GM12878 (cell line): ENCODE measurements at regions not wholly inside any gene's neighbourhood (a gene's known extent, or its start where the extent isn't known, plus 50 kb on each side); places are given as distances from the start of the nearest gene placed in this dataset.

Source experiments
- ATAC-seq: fragments of 200-7000 bp; cut with Tn5 transposase; 3 replicates; pipeline ENCODE4 v1.9.1; 2020; ENCODE audit warnings: mild to moderate bottlenecking, moderate library complexity
- BruUV-seq: library from RNA; stranded (reverse); fragments of 400-500 nt; replicated peaks from 2 replicates; lab custom pipeline; 2021; lab: Mats Ljungman, UMichigan
- CTCF ChIA-PET: fragments of 300-600 bp; sonication (Branson Sonifier 250); formaldehyde crosslinking; extraction: SDS; loops from one replicate; lab custom pipeline; 2021; ENCODE audit warnings: inconsistent platforms; lab: Yijun Ruan, JAX
- POLR2A ChIA-PET: fragments of 350-600 bp; formaldehyde crosslinking; extraction: SDS; loops from one replicate; lab custom pipeline; 2021; ENCODE audit warnings: inconsistent platforms; lab: Charles Lee
- RAD21 ChIA-PET: fragments of 300-600 bp; sonication (Branson Sonifier 250); formaldehyde crosslinking; loops from one replicate; lab custom pipeline; 2023; ENCODE audit warnings: antibody characterized with exemption; ENCODE audit not compliant: unreplicated experiment; lab: Charles Lee
- SMC1A ChIA-PET: fragments of 300-600 bp; sonication (Branson Sonifier 250); formaldehyde crosslinking; loops from one replicate; lab custom pipeline; 2023; ENCODE audit not compliant: unreplicated experiment, uncharacterized antibody; lab: Charles Lee
- DNase-seq: peaks from one replicate; pipeline ENCODE4 v3.0.0-alpha.2; 2011; ENCODE audit warnings: low read depth, low spot score
- FAIRE-seq: peaks from 3 replicates; lab custom pipeline; 2011; peaks lifted over from hg19 to GRCh38; lab: Jason Lieb, UNC
- H2AFZ ChIP-seq: 2 replicates; pipeline ENCODE4 v1.6.0; 2011; ENCODE audit warnings: low read depth, low read length, control low read depth; ENCODE audit not compliant: control insufficient read depth
- H3K27ac ChIP-seq: 2 replicates; pipeline ENCODE4 v1.5.1; 2011; ENCODE audit warnings: control low read depth; ENCODE audit not compliant: control insufficient read depth, insufficient read depth
- H3K27me3 ChIP-seq, 2 experiments: replicated peaks in 1 of 2; 2 replicates each; pipeline versions ENCODE4 v1.6.0 to v1.6.1; 2011; ENCODE audit warnings: low read length in 1 of 2; ENCODE audit not compliant: control insufficient read depth in 2 of 2, insufficient read depth in 2 of 2
- H3K36me3 ChIP-seq, 2 experiments: 2 replicates each; pipeline ENCODE4 v1.5.1; 2011; ENCODE audit warnings: low read length in 1 of 2; ENCODE audit not compliant: control insufficient read depth in 2 of 2, insufficient read depth in 2 of 2
- H3K4me1 ChIP-seq: 2 replicates; pipeline ENCODE4 v1.6.1; 2011; ENCODE audit warnings: mild to moderate bottlenecking, low read length, moderate library complexity, mixed read lengths; ENCODE audit not compliant: control insufficient read depth, insufficient read depth
- H3K4me2 ChIP-seq: 2 replicates; pipeline ENCODE4 v1.6.0; 2011; ENCODE audit warnings: control low read depth; ENCODE audit not compliant: control insufficient read depth, insufficient read depth
- H3K4me3 ChIP-seq: fragments of 200-600 bp; sonication (generic); 2 replicates; pipeline ENCODE4 v1.5.1; 2016
- H3K79me2 ChIP-seq: 2 replicates; pipeline ENCODE4 v1.6.0; 2011; ENCODE audit warnings: low read length; ENCODE audit not compliant: control insufficient read depth, insufficient read depth
- H3K9ac ChIP-seq: 2 replicates; pipeline ENCODE4 v1.8.0; 2011; ENCODE audit warnings: low read length, control low read depth, mixed read lengths; ENCODE audit not compliant: control insufficient read depth, insufficient read depth
- H3K9me3 ChIP-seq: replicated peaks from 3 replicates; pipeline ENCODE4 v1.5.1; 2011; ENCODE audit warnings: mild to moderate bottlenecking, low read length; ENCODE audit not compliant: control insufficient read depth, insufficient read depth
- H4K20me1 ChIP-seq: 2 replicates; pipeline ENCODE4 v1.6.0; 2011; ENCODE audit not compliant: control insufficient read depth, insufficient read depth
- BMI1 ChIP-seq: fragments of 450-650 bp; IDR thresholded peaks from 2 replicates; pipeline ENCODE4 v1.6.1; 2016; ENCODE audit warnings: mild to moderate bottlenecking, moderate library complexity, borderline replicate concordance
- CHD2 ChIP-seq: IDR thresholded peaks from 2 replicates; pipeline ENCODE4 v1.6.1; 2011; ENCODE audit warnings: low read depth, low read length, improper control_type of control experiment, borderline replicate concordance
- DPF2 ChIP-seq: fragments of 450-650 bp; IDR thresholded peaks from 2 replicates; pipeline ENCODE4 v1.6.1; 2017; ENCODE audit warnings: mild to moderate bottlenecking
- E4F1 ChIP-seq: fragments of 450-650 bp; IDR thresholded peaks from 2 replicates; pipeline ENCODE4 v1.6.1; 2018; ENCODE audit warnings: borderline replicate concordance, mild to moderate bottlenecking; ENCODE audit not compliant: partially characterized antibody
- ESRRA ChIP-seq: IDR thresholded peaks from 2 replicates; pipeline ENCODE4 v1.6.1; 2012; ENCODE audit warnings: mild to moderate bottlenecking, low read length, improper control_type of control experiment
- GATAD2B ChIP-seq: fragments of 450-650 bp; conservative IDR thresholded peaks from 2 replicates; pipeline ENCODE4 v1.6.1; 2017; ENCODE audit warnings: low read depth, mild to moderate bottlenecking, moderate library complexity
- HDAC6 ChIP-seq: fragments of 200-600 bp; sonication (generic); IDR thresholded peaks from one replicate; pipeline ENCODE4 v1.8.0; 2017; ENCODE audit warnings: antibody characterized with exemption; ENCODE audit not compliant: unreplicated experiment
- JUND ChIP-seq: IDR thresholded peaks from 2 replicates; pipeline ENCODE4 v1.6.1; 2012; ENCODE audit warnings: low read depth, mild to moderate bottlenecking, low read length, improper control_type of control experiment, moderate library complexity
- KLF5 ChIP-seq: fragments of 450-650 bp; IDR thresholded peaks from 2 replicates; pipeline ENCODE4 v1.6.1; 2014; ENCODE audit warnings: mild to moderate bottlenecking; ENCODE audit not compliant: partially characterized antibody
- MLLT1 ChIP-seq: fragments of 450-650 bp; IDR thresholded peaks from 2 replicates; pipeline ENCODE4 v1.6.1; 2016; ENCODE audit warnings: mild to moderate bottlenecking
- RB1 ChIP-seq: fragments of 450-650 bp; formaldehyde crosslinking; IDR thresholded peaks from 2 replicates; pipeline ENCODE4 v1.6.1; 2017; ENCODE audit warnings: mild to moderate bottlenecking, borderline replicate concordance
- SMAD1 ChIP-seq: fragments of 450-650 bp; IDR thresholded peaks from 2 replicates; pipeline ENCODE4 v1.6.1; 2018; ENCODE audit warnings: mild to moderate bottlenecking, low read depth; ENCODE audit not compliant: partially characterized antibody
- SMAD5 ChIP-seq: IDR thresholded peaks from 2 replicates; pipeline ENCODE4 v1.6.1; 2016; ENCODE audit warnings: antibody characterized with exemption, low read depth
- USF2 ChIP-seq: IDR thresholded peaks from 2 replicates; pipeline ENCODE4 v1.6.1; 2011; ENCODE audit warnings: low read depth, low read length, improper control_type of control experiment, borderline replicate concordance
- ZBTB33 ChIP-seq: fragments of 450-650 bp; IDR thresholded peaks from 2 replicates; pipeline ENCODE4 v1.6.1; 2017; ENCODE audit warnings: mild to moderate bottlenecking
- ZSCAN29 ChIP-seq: fragments of 450-650 bp; IDR thresholded peaks from 2 replicates; pipeline ENCODE4 v1.6.1; 2017; ENCODE audit warnings: mild to moderate bottlenecking, moderate library complexity
- WGBS: methylation state at CpG from one replicate; pipeline ENCODE4 v1.1.6; 2016; ENCODE audit warnings: low lambda C conversion rate; ENCODE audit not compliant: insufficient replicate concordance, insufficient coverage; ENCODE audit errors: missing lambda C conversion rate; 5-methylcytosine and 5-hydroxymethylcytosine counted together
- in situ Hi-C: fragments of 300-500 bp; cut with MboI; formaldehyde crosslinking; loops from 9 replicates; pipeline ENCODE4 v1.14.3; 2018; ENCODE audit warnings: mixed read lengths
- intact Hi-C: fragments of 100-400 bp; cut with micrococcal nuclease; formaldehyde crosslinking; loops from one replicate; pipeline ENCODE4 v1.14.2; 2022; ENCODE audit not compliant: unreplicated experiment

GRCh38 chr12:60594035-60594711, 998.3 kb downstream of the SLC16A7 start:
- Histone ChIP-seq H3K36me3 (no peaks in the 10 kb centered on the region), H3K27me3 (no peaks in the 10 kb centered on the region), H3K79me2 (no peaks in the 10 kb centered on the region), H3K9me3 (no peaks in the 10 kb centered on the region; the same call in 2 of the 3 replicates), H4K20me1 (no peaks in the 10 kb centered on the region), H3K27ac (no peak overlapping the region), H3K4me2 (no peak overlapping the region), H2AFZ (no peak overlapping the region), H3K4me1 (no peaks in the 10 kb centered on the region), H3K9ac (no peak overlapping the region), H3K4me3 (no peak overlapping the region)
- SMC1A ChIA-PET, result interaction anchor here (0.7 kb wide), 1 partner anchor 382 kb away, joined by 3 read pairs; no protein-coding TSS in a partner anchor
- 32% methylated on average over 13 of the region's 13 CpGs for WGBS
- FAIRE-seq (no peak), ATAC-seq (no peak), DNase-seq (no peak)
- intact Hi-C loops (no loop called here), in situ Hi-C loops (no loop called here)
- no TSS peak for BruUV-seq
- RAD21 ChIA-PET, result no interaction called here
- POLR2A ChIA-PET, result no interaction called here
- CTCF ChIA-PET, result no interaction called here
- TF ChIP-seq ZSCAN29 (no peak), ESRRA (no peak), E4F1 (no peak), MLLT1 (no peak), SMAD1 (no peak), ZBTB33 (no peak), RB1 (no peak), SMAD5 (no peak), DPF2 (no peak), CHD2 (no peak), GATAD2B (no peak), KLF5 (no peak), JUND (no peak), USF2 (no peak), HDAC6 (no peak), BMI1 (no peak)
